HG03039 (cell line): ENCODE measurements at regions not wholly inside any gene's neighbourhood (a gene's known extent, or its start where the extent isn't known, plus 50 kb on each side); places are given as distances from the start of the nearest gene placed in this dataset.

ENCODE experiments used
- ATAC-seq: cut with Tn5 transposase; IDR thresholded peaks from one replicate; pipeline ENCODE4 v1.9.1; 2021; ENCODE audit warnings: mild to moderate bottlenecking, moderate library complexity; ENCODE audit not compliant: unreplicated experiment

- ATAC-seq = no peak
Measured at GRCh38 chr1:38270849-38271633, 224.4 kb upstream of the POU3F1 start.

- no peak for ATAC-seq
Measured at GRCh38 chr1:38269923-38270848, 223.6 kb upstream of the POU3F1 start.

GRCh38 chr1:38268226-38268625, 221.6 kb upstream of the POU3F1 start:
- ATAC-seq = no peak

GRCh38 chr1:38267037-38268036, 220.7 kb upstream of the POU3F1 start:
- ATAC-seq = no peak

- no peak for ATAC-seq
Measured at GRCh38 chr1:38266197-38266520, 219.6 kb upstream of the POU3F1 start.

- ATAC-seq = no peak
Measured at GRCh38 chr1:38265293-38266196, 219.0 kb upstream of the POU3F1 start.

- ATAC-seq = no peak
Measured at GRCh38 chr1:38263438-38263837, 216.8 kb upstream of the POU3F1 start.

GRCh38 chr1:38261574-38261973, 215.0 kb upstream of the POU3F1 start:
- ATAC-seq = no peak

GRCh38 chr1:38258085-38258627, 211.6 kb upstream of the POU3F1 start:
- no peak for ATAC-seq

- ATAC-seq = no peak
Measured at GRCh38 chr1:38257374-38257773, 210.8 kb upstream of the POU3F1 start.

- ATAC-seq = no peak
Measured at GRCh38 chr1:38256072-38256471, 209.5 kb upstream of the POU3F1 start.

- ATAC-seq = no peak
Measured at GRCh38 chr1:38253314-38253713, 206.7 kb upstream of the POU3F1 start.

- ATAC-seq = no peak
Measured at GRCh38 chr1:38250356-38250755, 203.8 kb upstream of the POU3F1 start.

GRCh38 chr1:38249001-38249400, 202.4 kb upstream of the POU3F1 start:
- ATAC-seq = no peak

- ATAC-seq = no peak
Measured at GRCh38 chr1:38246955-38247952, 200.7 kb upstream of the POU3F1 start.

GRCh38 chr1:38244218-38244845, 197.7 kb upstream of the POU3F1 start:
- no peak for ATAC-seq

GRCh38 chr1:38243106-38243505, 196.5 kb upstream of the POU3F1 start:
- ATAC-seq = no peak

GRCh38 chr1:38242506-38242905, 195.9 kb upstream of the POU3F1 start:
- no peak for ATAC-seq
